Activated CD8-positive, alpha-beta memory T cell treated with anti-CD3 and anti-CD28 coated beads for 24 hours (primary cell): ENCODE measurements at regions not wholly inside any gene's neighbourhood (a gene's known extent, or its start where the extent isn't known, plus 50 kb on each side); places are given as distances from the start of the nearest gene placed in this dataset.

Experiments
- DNase-seq: peaks from one replicate; pipeline ENCODE4 v3.0.0-alpha.2; 2020

DNA sequence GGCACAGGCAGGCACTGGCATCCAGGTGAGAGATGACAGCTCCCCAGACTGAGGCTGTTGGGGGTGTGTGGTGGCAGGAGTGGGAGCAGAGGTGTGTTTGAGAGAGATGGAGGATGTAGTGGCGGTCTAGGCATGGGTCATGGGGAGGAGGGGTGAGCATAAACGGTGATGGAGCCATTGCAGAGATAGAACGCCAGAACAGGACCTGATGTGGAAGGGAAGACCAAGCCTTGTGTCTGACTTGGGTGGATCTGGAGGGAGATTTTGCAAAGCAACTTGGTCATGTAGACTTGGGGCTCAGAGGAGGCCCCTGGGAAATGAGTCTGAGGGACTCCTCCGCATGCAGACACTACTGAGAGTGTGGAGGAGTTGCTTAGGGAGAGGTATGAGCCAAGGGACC is 50.0 kb upstream of the CLDN5 start:
- no peak for DNase-seq

DNA sequence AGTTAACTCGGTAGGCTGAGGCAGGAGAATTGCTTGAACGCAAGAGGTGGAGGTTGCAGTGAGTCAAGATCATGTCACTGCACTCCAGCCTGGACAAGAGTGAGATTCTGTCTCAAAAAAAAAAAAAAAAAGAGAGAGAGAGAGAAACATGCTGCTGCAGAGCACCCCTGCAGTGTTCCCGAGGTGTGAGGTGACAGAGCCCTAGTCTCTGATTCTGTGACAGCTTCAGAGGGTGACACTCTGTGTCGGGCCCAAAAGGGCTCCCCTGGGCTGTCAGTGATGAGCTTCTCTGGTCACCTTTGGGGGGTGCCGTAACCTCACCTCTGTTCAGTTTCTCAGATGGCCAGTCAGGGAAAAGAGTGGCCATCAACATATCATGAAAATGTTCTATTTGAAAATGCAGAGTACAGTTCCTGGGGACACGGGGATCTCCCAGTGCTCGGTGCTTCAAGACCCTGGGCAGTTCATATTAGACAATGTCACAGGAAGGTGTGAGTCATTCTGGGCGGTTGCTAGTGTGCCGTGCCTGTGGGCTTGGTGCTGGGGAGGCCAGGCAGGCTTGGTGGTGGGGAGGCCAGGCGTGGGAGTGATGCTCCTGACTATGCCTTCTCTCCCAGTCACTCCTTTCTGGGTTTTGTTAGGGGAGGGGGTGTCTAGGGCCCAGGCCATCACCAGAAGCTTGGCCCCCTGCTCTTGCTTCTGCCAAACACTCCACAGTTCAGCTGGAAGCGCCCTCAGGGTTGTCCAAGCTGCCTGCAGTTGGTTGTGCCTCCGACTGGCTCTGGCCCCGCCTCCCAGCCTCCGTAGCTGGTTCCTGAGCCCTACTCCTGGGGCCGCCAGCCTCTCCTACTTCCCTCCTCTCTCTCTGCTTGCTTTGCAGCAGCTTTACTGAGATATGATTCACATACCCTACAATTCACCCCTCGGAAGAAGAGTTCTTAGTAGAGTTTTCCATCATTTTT is 52.5 kb upstream of the CLDN5 start:
- peak; percentile 78 for DNase-seq

DNA sequence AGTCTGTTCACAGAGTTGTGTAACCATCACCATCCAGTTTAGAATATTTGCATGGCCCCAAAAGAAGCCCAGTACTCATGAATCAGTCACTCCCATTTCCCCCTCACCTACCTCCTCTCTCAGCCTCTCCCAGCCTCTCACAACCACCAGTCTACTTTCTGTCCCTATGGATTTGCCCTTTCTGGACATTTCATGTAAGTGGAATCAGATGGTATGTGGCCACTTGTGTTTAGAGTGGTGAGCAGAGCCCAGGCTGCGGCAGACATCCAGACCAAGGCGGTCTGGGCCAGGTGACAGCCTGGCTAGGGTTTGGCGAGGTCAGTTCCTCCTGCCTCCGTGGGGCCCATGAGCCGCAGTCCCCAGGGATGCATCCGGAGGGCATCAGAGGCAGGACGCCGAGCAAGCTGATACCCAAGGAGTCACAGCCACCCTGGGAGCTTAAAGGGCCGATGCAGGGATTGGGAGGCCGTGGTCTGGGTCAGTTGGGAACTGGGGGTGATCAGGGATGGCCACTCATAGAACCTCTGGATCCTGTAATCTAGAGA is 53.3 kb upstream of the CLDN5 start:
- no peak for DNase-seq

DNA sequence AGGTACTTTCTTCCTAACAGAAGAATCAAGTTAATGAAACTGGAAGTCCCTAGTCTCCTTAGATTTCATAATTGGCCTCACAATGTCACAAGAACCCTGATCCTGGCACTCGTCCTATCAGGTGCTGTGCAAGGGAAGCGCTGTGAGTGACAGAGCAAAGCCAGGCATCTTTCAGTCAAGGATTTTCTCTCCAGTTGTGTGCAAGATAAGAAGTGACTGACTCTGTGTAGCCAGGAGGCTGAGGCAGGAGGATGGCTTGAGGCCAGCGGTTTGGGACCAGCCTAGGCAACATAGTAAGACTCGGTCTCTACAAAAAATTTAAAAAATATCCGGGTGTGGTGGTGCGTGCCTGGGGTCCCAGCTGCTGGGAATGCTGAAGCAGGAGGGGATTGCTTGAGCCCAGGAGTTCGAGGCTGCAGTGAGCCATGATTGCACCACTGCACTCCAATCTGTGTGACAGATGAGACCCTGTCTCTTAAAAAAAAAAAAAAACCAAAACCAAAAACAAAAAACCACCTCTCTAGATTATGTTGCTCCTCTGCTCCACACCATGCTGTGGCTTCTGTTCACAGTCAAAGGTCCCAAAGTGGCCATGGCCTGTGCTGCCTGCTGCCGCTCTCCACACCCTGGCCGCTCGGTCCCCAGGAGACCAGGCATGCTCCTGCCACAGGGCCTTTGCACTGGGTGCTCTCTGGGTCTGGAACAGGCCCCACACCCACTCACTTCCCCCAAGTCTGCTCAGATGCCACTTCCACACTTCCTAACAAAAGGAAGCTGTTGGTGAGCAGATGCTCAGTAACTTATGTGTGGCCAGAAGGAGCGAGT is 54.2 kb upstream of the CLDN5 start:
- no peak for DNase-seq

DNA sequence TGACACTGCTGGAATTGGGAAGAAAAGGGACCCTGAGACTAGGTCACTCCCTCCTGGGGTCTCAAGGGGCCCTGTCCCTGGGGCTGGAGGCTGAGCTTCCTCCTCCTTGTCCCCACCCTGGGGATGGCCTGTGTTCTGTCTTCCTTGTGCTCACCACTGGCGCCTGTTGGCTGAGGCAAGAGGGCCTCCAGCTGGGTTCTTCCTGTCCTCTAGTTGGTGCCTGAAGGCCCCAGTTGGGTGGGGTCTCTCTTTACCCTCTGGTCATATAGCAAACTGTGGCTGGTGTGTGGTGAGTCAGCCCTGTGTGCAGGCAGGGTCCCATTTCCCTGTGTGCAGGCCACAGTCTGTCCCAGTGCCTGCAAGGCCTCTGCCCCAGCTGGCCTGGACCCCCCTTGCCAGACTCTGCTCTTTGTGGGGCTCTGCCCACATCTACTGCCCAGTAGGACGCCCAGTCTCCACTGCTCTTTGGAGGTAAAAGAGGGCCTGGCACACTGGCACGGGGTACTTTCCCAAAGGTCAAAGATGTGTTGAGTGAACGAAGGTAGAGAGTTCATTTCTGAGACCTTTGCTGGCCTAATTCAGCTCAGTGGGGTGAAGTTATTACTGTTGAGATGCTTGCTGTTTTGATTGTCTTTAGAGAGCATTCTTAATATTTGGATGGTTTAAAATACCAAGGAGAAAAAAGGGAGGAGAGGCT is 55.1 kb upstream of the CLDN5 start:
- DNase-seq = no peak

DNA sequence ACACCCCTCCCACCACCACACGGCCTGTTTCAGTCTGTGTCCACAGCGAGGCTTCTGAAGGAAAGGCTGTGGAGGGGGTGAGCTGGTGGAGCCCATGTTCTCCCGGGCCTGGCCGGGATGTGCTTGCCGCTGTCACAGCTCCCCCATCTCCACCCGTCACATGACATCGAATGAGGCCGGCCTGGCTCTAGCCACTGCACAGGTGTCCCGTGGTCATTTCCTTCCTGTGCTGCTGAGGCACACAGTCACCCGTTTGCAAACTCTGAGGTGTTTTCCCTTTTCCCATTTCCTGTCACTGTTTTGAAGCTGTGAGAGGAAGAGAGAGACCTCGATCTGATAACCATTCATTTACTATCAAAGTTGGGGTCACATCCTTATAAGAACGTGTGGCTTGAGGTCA is 55.7 kb upstream of the CLDN5 start:
- no peak for DNase-seq

DNA sequence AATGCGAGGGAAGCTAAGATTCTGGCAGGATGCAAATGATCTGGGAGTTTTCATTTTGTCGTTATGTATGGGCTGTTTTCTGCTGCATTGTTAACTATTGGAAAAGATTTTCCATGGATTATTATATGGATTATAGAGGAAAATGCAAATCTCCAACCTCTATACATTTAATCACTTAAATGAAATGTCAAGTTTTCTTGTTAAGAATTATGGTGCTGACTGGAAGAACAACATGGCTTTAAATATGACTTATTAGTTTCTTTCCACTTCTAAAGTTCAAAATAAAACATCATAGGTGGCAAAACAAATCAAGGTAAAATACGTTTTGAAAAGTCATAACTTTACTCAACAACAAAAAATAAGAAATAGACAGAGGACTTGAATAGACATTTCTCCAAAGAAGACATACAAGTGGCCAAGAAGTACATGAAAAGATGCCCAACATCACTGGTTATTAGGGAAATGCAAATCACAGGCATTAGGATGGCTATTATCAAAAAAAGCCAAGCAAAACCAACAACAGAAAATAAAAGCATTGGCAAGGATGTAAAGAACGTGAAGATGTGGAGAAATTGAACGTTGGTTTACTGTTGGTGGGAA is 56.2 kb upstream of the CLDN5 start:
- no peak for DNase-seq

DNA sequence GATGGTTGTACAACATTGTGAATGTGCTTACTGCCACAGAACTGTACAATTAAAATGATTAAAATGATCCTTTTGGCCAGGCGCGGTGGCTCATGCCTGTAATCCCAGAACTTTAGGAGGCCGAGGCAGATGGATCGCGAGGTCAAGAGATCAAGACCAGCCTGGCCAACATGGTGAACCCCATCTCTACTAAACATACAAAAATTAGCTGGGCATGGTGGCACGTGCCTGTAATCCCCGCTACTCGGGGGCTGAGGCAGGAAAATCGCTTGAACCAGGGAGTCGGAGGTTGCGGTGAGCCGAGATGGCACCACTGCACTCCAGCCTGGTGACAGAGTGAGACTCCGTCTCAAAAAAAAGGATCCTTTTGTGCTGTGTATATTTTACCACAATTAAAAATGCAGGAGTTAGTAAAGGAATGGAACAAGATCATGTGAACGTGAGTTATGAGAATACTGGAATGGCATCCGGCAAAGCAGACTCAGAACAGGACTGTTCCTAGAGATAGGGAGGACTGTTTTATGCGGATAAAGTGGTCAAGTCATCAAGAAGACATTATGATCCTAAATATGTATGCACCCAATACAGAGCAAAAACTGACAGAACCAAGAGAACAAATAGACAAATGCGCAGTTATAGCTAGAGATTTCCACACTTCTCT is 58.0 kb upstream of the CLDN5 start:
- no peak for DNase-seq

DNA sequence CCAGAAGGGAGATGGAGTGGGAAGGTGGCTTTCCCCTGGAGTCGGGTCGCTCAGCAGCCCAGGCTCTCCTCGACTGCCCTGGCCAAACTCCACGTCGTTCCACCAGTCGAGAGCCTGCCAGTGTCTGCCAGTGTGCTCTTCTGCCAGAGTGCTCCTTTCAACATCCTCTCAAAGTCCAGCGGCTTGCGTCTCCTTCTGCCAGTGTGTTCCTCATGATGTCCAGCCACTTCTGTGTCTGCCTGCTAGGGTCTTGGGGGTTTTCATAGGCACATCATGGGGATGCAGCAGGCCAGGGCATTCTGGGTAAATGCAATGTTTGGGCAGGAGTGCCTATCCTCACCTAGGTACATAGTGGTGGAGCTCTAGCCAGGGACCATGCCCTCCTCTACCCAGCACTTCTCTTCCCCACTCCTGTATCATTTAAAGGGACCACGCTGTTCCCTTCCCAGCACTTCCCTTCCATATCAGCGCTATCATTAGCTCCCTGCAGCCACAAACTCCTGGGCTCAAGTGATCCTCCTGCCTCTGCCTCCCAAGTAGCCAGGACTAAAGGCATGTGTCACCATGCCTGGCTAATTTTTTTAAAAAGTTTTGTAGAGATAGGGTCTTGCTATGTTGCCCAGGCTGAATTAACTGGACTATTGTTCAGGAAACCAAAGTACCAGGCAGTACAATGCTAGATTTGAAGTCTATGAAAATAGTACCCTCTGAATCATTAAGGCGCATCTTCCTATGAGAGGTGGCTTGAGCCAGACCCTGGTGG is 62.9 kb upstream of the CLDN5 start:
- no peak for DNase-seq

DNA sequence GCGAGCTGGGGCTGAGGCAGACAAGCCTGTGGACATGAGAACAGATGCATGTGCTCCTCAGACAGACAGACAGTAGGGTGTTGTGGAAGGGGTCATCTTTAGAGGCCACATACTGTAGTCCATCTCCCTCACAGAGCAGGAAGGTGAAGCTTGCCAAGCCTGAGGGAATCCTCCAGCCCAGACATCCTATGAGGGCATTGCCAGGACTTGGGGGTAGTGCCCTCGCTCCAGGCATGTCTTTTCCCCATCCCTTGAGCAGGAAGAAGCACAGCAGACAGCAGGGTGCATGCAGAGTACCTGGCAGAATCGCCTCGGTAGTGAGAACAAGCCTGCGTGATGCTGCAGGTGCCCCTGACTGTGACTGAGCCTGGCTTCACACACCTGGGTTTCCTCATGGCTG is 66.5 kb upstream of the CLDN5 start:
- no peak for DNase-seq

DNA sequence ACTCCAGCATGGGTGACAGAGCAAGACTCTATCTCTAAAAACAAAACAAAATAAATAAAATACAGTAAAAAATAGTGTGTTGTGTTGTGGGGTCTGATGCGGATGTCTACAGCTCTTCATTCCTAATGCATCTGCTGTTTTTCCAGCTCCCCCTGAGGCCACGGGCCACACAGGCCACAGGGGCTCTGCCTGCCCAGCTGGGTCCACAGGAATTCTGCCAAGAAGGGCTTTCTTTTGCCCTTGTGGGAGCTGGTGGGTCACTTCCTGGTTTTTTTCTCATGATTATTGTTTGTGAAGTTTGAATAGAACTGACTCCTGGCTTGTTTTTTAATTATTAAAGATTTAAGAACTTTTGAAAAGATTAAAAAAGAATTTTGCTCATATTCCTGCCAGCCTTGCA is 67.4 kb upstream of the CLDN5 start:
- DNase-seq = no peak

DNA sequence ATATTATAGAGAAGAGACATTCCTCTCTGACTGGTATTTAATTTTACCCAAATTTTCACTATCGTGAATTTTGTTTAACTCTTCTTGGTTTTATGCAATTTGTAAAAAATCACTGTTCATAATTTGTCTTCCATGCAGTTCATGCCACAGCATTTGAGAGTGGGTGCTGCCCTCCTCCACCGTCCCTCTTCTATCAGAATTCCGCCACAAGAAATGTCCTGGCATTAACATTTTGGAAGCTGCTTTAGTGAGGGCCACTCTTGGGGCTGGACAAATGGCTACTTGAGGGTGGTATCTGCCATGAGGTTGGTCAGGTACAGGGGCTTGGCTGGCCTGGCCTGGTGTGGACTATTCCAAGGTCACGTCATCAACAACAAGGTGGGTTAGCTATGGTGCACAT is 68.3 kb upstream of the CLDN5 start:
- DNase-seq = no peak

DNA sequence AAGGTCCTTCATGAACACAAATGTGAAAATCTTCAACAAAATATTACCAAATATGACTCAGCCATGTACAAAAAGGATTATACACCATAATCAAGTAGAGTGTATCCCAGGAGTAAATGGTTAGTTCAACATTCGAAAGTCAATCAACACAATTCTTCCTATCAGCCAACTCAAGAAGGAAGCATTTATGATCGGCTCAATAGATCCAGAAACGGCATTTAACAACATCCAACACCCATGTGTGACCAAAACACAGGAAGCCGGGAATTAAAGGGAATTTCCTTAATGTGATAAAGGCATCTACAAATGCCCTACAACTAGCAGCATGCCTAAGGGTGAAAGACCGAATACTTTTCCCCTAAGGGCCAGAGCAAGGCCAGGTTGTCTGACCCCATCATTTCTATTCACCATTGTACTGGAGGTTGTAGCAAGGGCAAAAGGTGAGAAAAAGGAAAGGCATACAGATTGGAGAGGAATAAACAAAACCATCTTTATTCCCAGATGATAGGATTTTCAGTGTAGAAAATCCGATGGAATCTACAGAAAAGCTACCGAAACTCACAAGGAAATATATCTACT is 69.9 kb upstream of the CLDN5 start:
- DNase-seq = no peak

DNA sequence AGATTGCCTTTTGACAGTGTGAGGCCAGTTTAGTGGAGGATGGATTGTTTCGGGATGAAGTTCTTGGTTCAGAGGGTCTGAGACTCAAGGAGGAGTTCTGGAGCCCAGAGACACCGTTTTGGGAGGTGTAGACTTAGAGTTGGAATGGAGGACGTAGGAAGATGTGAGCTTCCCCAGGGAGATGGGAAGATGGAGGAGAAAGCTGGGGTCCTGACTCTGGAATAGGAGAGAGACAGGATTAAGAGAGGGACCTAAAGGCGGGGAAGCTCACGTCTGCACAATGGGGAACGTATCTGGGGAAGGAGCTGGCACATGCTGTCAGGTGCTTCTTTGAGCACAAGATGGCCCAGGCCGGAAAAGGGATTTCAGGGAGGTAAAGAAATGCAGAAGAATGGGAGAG is 71.3 kb upstream of the CLDN5 start:
- no peak for DNase-seq

DNA sequence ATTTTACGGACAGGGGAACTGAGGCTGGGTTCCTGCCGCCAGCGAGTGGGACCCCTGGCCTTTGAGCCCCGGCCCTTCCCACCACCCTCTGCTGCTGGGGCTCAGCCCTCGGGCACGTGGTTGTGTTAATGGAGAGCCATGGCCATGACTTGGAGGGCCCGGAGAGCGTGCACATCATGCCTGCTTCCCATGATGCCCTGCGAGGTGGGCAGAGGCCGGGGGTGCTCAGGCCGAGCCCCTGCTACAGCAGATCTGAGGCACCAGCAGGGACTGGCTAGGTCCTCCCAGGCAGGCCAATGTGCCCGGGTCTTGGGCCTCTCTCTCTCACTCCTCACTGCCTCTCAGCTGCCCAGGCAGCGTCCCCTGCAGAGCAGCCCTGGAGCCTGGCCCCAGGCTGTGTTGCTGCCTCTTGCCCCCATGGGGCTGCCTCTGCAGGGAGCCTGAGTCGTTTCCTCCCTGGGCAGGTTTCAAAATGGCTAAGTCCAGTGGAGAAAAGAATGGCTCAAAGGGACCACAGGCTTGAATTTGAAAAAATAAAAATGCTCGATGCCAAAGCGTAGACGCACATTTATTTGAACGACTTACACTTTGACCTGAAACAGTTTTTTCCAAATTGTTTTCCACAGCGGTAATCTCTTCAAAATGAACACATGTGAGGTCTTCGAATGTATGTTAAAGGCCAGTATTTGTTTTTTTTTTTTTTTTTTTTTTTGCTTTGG is 72.6 kb upstream of the CLDN5 start:
- no peak for DNase-seq

DNA sequence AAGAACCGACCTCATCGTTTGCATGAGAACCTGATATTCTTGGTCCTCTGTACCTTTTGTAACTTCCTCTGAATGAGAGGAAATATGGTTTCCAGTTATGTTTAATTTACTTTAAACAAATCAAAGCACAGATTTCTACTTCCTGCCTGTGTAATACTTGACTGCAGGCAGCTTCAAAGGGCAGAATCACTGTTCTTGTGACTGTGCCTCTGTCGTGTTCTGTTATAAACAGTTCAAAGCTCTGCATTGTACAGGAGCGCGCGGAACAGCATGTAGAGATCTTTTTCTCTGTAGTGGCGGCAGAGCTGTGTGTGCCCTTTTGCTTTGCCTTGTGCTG is 73.2 kb upstream of the CLDN5 start:
- no peak for DNase-seq

DNA sequence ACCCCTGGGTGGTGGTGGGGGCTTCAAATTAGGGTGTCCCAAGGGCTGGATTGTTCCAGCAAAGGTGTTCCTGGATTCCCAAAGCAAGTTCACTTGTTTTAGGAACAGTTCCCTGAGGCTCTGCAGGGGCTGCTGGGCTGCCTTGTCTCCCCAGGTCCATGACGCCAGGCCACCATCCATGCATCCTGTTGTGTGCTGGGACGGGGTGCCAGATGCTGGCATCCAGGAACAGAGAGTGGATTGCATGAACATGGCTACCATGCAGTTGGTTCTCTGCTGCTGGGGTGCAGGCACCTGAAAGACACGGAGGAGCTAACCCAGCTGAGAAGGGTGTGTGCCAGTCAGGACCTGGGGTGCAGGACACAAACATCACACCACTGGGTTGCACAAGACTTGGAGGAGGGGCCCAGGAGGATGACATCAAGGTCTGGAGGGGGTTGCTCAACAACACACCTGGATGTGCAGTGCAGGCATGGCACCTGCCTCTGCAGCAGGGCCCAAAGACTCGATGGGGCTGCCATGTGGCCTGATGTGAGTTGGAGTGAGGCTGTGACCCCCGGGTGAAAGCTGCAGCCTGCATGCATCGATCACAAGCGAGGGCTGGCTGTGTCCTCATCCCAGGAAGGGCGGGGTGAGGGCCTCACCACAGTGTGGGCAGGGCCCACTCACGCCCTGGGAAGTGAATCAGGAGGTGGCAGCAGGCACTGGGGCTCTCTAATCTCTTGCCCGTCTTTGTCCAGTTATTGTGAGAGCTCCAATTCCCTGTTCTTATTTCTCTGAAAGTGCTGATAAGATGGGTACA is 74.0 kb upstream of the CLDN5 start:
- no peak for DNase-seq

DNA sequence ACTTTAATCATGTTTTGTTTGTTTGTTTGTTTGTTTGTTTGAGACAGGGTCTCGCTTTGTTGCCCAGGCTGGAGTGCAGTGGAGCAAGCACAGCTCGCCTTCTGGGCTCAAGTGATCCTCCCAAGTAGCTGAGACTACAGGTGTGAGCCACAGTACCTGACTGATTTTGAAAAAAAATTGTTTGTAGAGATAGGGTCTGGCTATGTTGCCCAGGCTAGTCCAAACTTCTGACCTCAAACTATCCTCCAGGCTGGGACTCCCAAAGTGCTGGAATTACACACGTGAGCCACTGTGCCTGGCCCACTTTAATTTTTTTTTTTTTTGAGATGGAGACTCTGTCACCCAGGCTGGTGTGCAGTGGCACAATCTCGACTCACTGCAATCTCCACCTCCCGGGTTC is 74.8 kb upstream of the CLDN5 start:
- no peak for DNase-seq

DNA sequence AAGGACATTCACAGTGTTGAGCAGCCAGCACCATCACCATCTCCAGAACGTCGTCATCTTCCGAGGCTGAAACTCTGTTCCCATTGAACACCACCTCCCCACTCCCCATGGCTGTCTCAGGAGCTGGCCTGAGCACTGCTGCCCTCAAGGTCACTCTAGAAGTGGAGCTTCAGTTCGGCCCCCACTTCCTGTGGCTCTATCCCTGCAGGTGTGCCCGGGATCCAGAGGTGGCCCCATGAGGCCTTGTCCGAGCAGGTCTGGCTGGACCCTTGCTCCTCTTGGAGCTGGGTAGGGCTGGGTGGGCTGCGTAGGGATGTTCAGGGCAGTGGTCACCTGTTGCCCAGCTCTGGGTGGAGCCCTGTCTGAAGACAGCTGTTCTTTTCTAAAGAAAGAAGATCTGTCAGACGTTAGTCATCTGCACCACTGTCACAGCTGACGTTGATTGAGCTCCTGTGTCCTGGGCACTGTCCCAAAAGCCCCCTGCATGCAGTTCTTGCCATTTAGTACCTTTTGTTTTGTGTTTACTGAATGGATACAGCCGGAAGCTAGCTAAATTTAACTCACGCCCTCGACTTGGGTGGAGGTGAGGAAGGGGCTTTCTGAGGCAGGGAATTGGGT is 75.5 kb upstream of the CLDN5 start:
- DNase-seq = no peak
